HG02571 (cell line): ENCODE measurements at regions not wholly inside any gene's neighbourhood (a gene's known extent, or its start where the extent isn't known, plus 50 kb on each side); places are given as distances from the start of the nearest gene placed in this dataset.

Experiments
- ATAC-seq: cut with Tn5 transposase; IDR thresholded peaks from one replicate; pipeline ENCODE4 v1.9.1; 2021; ENCODE audit warnings: mild to moderate bottlenecking, moderate library complexity; ENCODE audit not compliant: unreplicated experiment

DNA sequence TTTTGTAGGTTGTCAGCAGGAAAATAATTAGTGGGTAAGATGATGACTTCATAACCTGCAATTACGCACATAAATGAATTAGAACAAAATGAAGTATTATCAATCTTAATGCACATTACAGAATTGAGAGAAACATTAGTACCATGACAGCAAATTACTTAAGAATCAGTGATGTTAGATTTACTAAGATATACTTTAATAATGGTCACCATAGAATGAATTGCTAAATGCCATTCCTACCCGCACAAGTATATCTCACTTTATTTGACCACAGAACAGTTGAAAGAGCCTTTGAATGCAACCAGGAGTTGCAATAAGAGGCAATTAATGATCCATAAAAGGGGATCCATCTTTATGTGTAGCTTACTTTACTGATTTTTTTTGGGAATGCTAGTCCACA lies 816.4 kb upstream of the AGA start:
- no peak for ATAC-seq

GRCh38 chr4:178259566-178259965 lies 817.3 kb upstream of the AGA start:
- no peak for ATAC-seq

- no peak for ATAC-seq
Observed at GRCh38 chr4:178264001-178264400, 821.8 kb upstream of the AGA start.

DNA sequence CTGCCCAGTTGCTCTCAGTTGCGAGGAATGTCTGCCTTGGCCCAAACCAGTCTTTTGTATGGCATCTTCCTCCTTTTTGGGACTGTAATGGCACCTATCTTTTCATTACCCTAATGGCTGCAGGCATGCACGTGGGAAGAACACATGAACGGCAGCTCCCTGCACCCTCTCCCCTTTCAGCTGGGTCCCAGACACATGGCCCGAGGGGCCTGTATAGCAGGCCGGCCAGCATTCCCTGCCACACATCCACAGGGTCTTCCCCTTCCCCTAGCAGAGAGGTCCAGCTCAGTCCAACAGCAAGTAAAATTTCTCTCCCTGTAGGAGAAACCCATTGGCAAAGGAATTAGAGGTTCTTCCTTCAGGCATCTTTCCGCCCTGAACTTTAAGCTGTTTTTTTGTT lies 829.1 kb upstream of the AGA start:
- no peak for ATAC-seq

DNA sequence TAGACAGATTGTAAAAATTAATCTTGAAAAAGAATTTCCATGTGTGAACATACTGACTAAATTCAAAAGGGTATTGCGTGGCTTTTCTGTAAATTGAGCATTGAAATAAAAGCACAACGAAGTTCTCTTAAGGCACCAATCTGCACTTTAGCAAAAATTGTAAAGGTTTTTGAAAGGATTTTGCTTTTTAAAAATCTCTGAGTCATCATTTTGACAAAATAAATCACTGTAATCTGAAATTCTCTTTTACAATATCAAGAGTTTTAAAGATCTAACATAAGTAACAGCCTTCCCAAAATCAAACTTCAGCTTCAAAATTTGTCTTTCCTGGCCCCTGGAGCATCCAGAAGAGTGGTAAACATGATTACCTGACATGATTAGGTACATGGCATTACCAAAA lies 830.9 kb upstream of the AGA start:
- no peak for ATAC-seq

DNA sequence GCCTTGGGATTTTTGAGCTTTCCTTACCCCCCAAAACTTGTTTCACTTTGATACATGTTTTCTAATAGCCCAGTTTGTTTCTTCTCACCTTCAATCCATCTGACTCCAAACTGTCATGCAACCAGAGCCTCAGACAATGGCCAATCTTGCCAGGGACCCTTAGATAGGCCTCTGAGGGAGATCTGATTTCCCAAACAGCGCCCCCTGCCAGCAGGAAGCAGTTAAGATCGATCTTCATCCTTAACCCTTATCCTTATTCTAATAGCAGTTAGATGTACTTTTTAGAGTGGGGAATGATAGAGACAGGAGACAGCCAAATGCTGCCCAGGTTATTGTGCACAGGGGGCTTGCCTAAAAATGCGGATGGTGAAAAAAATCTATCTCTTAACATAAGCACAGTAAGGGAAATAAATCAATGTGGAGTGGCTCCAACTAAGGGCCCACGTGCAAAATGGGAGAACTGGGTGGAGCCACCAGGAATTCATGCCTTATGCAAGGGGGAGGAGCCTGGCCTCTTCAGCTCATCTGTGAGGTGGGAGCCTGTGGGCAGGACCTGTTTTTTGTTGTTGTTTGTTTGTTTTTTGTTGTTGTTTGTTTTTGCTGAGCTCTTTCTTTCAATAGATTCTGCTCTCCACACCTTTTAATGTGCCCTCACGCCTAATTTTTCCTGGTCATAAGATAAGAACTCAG lies 833.6 kb upstream of the AGA start:
- ATAC-seq, result no peak

- no peak for ATAC-seq
Observed at GRCh38 chr4:178280362-178280761, 838.1 kb upstream of the AGA start.

GRCh38 chr4:178288462-178288861 lies 846.2 kb upstream of the AGA start:
- ATAC-seq, result no peak

- ATAC-seq, result no peak
Observed at GRCh38 chr4:178293601-178294000, 851.4 kb upstream of the AGA start.

DNA sequence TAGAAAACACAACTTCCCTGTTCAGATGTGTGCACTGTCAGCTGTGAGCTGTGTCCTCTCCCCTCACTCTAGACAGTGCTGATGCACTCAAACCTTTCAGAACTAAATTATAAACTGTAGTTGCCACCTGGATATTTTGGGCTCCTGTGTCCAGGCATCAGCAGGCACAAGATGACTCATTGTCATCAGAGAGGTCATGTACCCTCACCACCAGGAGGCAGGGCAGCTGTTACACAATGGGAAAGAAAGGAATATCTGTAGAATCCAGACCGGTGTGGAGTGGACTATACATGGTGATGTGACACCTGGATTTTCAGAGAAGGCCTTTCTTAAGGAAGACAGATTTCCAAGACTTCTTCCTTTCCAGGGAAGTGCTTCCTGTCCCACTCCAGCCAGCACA lies 854.4 kb upstream of the AGA start:
- ATAC-seq, result no peak

DNA sequence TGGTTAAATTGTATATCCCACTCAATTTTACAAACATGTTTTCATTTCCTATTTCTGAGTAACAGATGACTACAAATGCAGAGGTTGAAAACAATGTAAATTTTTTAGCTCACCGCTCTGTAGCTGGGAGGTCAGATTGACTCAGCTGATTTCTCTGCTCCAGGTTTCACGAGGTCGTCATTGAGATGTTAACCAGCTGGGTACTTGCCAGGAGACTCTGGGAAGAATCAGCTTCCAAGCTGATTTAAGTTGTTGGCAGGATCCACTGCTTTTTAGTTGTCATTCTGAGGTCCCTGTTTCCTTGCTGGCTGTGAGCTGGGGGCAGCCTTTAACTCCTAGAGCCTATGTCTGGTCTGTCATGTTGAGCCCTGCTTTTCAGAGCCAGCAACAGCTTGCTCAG lies 864.3 kb upstream of the AGA start:
- no peak for ATAC-seq

GRCh38 chr4:178309890-178310289 lies 867.7 kb upstream of the AGA start:
- ATAC-seq, result no peak

GRCh38 chr4:178311997-178312396 lies 869.8 kb upstream of the AGA start:
- ATAC-seq, result no peak

DNA sequence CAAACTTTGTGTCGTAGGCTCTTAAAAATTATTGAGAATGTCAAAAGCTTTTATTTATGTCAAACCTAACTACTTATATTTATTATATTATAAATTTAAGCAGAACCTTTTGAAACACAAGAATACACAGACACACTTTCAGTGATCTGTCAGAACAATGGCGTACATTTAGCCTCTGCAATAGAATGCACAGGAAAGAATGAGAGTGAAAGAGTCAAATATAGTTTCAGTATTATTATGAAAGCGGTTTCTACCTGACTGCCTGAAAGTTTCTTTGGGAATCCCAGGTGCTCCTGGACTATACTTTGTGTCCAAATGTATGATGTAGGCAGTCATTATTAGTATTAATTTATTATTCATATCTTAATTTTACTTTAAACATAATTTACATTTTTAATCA lies 872.0 kb upstream of the AGA start:
- ATAC-seq, result no peak

DNA sequence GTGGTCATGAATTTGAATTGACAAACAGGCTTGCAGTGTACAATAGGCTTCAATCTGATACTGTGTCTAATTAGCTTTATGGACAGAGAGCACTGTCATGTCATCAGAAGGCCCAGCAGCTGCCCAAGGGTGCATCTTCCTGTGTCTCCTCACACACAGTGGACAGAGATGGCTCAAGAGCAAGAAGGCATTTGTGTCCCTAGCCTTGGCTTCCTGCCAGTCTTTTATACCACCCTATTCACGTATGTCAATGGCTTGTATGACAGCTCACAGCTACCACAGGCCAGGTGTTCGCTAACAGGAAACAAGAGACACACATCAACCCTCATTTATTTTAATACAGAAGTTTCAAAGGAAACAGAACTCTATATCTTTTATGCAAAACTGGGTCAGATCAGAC lies 874.0 kb upstream of the AGA start:
- ATAC-seq, result no peak

DNA sequence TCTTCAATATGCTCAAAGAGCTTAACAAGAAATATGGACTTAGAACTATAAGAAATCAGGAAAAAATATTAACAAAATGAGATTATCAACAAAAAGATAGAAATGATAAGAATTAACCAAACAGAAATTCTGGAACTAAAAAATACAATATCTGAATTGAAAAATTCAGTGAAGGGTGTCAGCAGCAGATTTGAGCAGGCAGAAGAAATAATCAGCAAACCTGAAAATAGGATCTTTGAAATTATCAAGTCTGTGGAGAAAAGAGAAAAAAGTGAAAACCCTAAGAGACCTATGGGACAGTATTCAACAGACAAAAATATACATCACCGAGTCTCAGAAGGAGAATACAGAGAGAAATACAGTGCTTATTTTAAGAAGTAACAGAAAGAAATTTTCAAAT lies 877.8 kb upstream of the AGA start:
- ATAC-seq, result no peak

DNA sequence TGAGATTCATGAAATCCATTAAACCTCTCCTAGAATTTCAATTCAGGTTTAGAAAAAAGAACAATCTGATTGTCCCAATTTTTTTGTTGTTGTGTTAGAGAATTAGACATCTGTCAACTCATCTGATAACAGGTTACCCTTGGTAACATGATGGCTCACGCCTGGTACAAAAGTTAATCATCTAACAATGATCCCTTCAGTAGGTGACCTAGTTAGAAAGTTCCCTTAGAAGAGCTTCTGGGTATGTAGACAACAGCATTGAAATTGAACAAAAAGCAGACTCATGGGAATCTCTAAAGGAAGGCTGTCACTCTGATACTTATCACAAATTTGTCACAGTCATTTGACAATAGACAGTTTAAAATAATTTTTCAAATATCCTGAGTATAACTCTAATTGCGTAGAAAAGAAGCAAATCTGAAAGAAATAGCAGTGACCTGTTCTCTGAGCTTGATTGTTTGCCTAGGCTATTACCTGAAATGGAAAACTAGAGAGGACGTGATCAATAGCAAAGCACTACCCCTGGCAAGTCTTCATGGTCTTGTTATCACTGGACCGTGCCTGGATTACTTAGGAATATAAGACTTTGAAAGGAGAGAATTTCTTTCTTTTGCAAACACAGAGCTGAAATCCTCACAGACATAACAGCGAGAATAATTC lies 880.4 kb upstream of the AGA start:
- ATAC-seq, result no peak

DNA sequence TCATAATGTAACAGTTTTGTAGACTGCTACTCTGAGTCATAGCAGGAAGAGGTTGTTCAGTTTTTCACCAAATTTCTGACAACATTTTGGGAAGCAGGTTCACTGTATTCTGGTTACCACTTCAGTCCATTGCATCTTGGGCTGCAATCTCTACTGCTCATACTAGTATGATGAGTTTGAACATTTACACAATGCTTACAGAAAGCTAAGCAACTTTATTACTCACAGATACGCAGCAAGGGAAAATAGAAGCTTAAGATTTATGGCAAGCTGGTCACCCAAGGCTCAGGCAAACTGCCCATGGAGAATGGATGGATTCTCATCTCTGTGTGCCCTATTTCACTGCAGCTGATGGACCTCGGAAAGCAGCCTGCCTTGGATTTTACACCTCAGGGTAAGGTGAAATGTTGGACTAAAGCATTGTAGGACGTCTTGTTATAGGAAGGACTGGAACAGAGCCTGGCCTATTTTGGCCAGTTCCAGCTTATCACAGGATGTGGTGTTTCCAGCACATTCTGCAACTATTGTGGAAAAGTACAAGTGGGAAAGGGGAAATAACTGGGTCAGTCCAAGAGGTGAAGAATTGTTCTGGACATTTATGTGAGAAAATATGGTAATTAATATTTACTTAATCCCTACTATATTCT lies 887.1 kb upstream of the AGA start:
- ATAC-seq, result no peak

DNA sequence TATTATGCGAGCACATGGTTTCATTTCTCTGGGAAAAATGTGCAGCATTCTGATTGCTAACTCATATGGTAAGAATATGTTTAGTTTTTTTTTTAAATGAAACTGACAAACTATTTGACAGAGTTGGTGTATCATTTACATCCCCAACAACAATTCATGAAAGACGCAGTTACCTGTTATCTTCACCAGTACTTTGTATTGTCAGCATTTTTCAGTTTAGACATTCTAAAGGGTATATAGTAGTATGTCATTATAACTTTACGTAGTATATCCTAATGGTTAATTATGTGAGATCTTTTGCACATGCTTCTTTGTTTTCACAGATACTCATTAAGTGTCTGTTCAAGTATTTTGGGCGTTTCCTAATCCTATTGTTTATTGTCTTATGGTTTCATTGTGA lies 891.1 kb upstream of the AGA start:
- no peak for ATAC-seq

- no peak for ATAC-seq
Observed at GRCh38 chr4:178339769-178340168, 897.5 kb upstream of the AGA start.

DNA sequence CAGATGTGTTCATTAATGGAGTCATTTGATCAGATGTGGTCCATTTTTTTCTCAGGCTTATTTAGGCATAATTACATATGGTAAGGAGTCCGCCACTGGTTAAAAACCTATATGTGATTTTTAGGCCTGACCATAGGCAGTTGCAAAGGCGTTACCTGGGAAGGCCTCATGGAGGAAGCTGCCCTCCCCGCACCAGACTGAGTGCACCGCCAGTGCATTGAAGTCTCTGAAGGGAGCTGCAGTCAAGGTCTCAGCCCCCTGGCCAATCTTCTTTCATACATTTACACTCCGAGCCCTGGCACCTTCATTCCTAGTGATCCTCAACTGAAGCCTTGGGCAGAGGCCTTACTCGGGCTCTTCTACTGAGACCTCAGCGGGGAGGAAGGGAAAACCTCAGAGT lies 898.2 kb upstream of the AGA start:
- no peak for ATAC-seq

DNA sequence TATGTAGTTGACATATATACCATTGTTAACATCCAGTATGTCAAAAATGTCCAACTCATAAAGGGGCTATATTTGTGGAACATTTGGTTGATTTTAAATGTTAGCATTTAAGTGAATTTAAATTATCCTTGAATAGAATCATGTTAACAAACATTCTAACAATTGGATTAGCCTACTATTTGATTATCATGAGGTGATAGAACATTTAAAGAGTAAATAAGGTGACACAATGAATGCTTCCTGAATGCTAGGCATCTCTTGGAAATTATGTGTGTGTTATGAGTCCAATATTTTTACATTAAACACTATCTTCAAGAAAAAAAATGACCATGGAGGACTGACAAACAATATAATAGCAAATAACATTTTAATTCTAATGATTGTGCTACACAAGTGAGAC lies 901.9 kb upstream of the AGA start:
- ATAC-seq, result no peak
